ENCODE measurements at regions not wholly inside any gene's neighbourhood (a gene's known extent, or its start where the extent isn't known, plus 50 kb on each side); places are given as distances from the start of the nearest gene placed in this dataset.

DNA sequence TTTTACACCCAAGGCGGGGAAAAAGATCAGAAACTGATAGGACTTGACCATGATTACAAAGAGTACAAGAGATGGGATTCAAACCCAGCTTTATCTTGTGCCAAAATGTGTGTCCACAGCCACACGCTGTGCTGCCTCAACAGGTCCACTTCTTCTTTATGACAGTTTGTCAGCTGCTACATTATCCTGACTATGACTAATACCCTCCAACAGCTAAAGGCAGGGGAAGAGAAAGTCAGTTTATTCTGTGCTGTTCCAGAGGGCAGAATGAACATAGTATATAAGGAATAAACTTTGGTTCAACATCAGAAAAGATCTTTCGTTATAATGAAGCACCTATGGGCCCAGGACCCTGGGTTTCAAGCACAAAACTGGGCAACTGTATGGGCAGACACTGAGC is 668.2 kb upstream of the TENM4 start:
- no TSS peak for BruUV-seq (replicated peaks)
- Mint-ChIP-seq H3K27me3 (ENCODE audit: insufficient read depth, unreplicated experiment) (no peaks in the 10 kb centered on the region), H3K36me3 (ENCODE audit: insufficient read depth, unreplicated experiment) (no peaks in the 10 kb centered on the region), H3K4me1 (ENCODE audit: insufficient read depth, unreplicated experiment) (peaks cover 7% of the 10 kb centered on the region), H3K27ac (ENCODE audit: low read depth, unreplicated experiment) (no peak overlapping the region), H3K4me3 (ENCODE audit: unreplicated experiment) (no peak overlapping the region), H3K9me3 (ENCODE audit: unreplicated experiment) (no peaks in the 10 kb centered on the region)
- no peak for DNase-seq (ENCODE audit: unreplicated experiment)
- ChIA-PET CTCF (no interaction called here), POLR2A (no interaction called here)
- intact Hi-C loops (cut with micrococcal nuclease), result no loop called here
- no peak for TF ChIP-seq CTCF (IDR thresholded peaks at IDR 0.05; ENCODE audit: unreplicated experiment)

DNA sequence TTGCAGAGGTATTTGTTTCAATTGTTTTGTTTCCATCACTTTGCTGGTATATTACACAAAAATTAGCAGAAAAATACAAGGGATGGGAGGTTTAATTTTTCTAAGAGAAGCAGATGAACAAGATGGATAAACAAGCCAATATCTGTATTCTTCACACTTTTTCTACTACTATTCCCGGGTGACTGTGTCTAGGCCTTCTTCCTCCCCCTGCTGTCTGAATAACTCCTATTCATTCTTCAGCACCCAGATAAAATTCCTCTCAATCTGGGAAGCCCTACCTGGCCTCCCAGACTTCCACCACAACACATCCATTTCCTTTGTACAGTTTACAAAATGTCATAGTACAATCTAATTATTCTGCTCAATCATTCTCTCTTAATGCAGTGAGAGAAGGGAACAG is 666.6 kb upstream of the TENM4 start:
- no peak for TF ChIP-seq CTCF (IDR thresholded peaks at IDR 0.05; ENCODE audit: unreplicated experiment)
- DNase-seq (ENCODE audit: unreplicated experiment), result no peak
- Mint-ChIP-seq H3K4me1 (ENCODE audit: insufficient read depth, unreplicated experiment) (peaks cover 18% of the 10 kb centered on the region), H3K4me3 (ENCODE audit: unreplicated experiment) (no peak overlapping the region), H3K27me3 (ENCODE audit: insufficient read depth, unreplicated experiment) (no peaks in the 10 kb centered on the region), H3K9me3 (ENCODE audit: unreplicated experiment) (no peaks in the 10 kb centered on the region), H3K36me3 (ENCODE audit: insufficient read depth, unreplicated experiment) (peaks cover 6% of the 10 kb centered on the region), H3K27ac (ENCODE audit: low read depth, unreplicated experiment) (no peak overlapping the region)
- no TSS peak for BruUV-seq (replicated peaks)
- intact Hi-C loops (cut with micrococcal nuclease), result no loop called here
- ChIA-PET POLR2A (no interaction called here), CTCF (no interaction called here)

DNA sequence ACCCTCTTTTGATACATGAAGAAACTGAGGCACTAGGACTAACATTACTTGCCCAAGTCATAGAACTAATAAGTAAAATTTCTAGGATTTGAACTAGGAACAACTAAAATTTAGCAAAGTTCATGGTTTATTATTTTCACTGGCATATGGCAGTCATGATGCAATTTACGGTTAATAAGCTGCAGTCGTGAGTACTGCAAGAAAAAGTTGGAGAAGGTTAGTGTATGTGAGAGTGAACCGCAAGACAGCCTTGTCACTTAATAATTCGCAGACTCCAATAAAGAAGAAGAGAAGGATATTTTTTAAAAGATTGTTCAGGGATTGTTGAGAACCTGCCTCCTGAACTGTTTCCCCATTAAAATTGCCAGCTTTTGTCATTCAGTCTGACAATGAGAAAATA is 663.4 kb upstream of the TENM4 start:
- no peak for TF ChIP-seq CTCF (IDR thresholded peaks at IDR 0.05; ENCODE audit: unreplicated experiment)
- Mint-ChIP-seq H3K27ac (ENCODE audit: low read depth, unreplicated experiment) (no peak overlapping the region), H3K4me3 (ENCODE audit: unreplicated experiment) (no peak overlapping the region), H3K9me3 (ENCODE audit: unreplicated experiment) (no peaks in the 10 kb centered on the region), H3K27me3 (ENCODE audit: insufficient read depth, unreplicated experiment) (no peaks in the 10 kb centered on the region), H3K36me3 (ENCODE audit: insufficient read depth, unreplicated experiment) (peaks cover 6% of the 10 kb centered on the region), H3K4me1 (ENCODE audit: insufficient read depth, unreplicated experiment) (peaks cover 18% of the 10 kb centered on the region)
- intact Hi-C loops (cut with micrococcal nuclease), result no loop called here
- POLR2A ChIA-PET, result no interaction called here
- DNase-seq (ENCODE audit: unreplicated experiment), result no peak
- CTCF ChIA-PET, result interaction anchor here (0.5 to 2.3 kb wide), 4 partner anchors 9 to 51 kb away, joined by 3 to 7 read pairs (median 4); no protein-coding TSS in a partner anchor
- BruUV-seq (replicated peaks), result no TSS peak

- Mint-ChIP-seq H3K9me3 (ENCODE audit: unreplicated experiment) (no peaks in the 10 kb centered on the region), H3K27me3 (ENCODE audit: insufficient read depth, unreplicated experiment) (no peaks in the 10 kb centered on the region), H3K4me1 (ENCODE audit: insufficient read depth, unreplicated experiment) (peaks cover 18% of the 10 kb centered on the region), H3K36me3 (ENCODE audit: insufficient read depth, unreplicated experiment) (peaks cover 6% of the 10 kb centered on the region), H3K4me3 (ENCODE audit: unreplicated experiment) (no peak overlapping the region), H3K27ac (ENCODE audit: low read depth, unreplicated experiment) (peak overlapping the region; percentile 86)
- ChIA-PET CTCF (interaction anchor here (0.6 to 2.3 kb wide), 3 partner anchors 52 to 1313 kb away, joined by 3 to 7 read pairs (median 4); no protein-coding TSS in a partner anchor), POLR2A (no interaction called here)
- no peak for TF ChIP-seq CTCF (IDR thresholded peaks at IDR 0.05; ENCODE audit: unreplicated experiment)
- BruUV-seq (replicated peaks), result no TSS peak
- intact Hi-C loops (cut with micrococcal nuclease), result no loop called here
- peak; percentile 77 for DNase-seq (ENCODE audit: unreplicated experiment)
Observed at GRCh38 chr11:80103142-80103859, 662.5 kb upstream of the TENM4 start.

Data from MCF 10A (cell line).